ENCODE measurements at regions not wholly inside any gene's neighbourhood (a gene's known extent, or its start where the extent isn't known, plus 50 kb on each side); places are given as distances from the start of the nearest gene placed in this dataset.

GRCh38 chr5:8399471-8399870, 530.5 kb downstream of the MTRR start:
- DNase-seq: no peak

GRCh38 chr5:8408258-8408657, 539.3 kb downstream of the MTRR start:
- DNase-seq: no peak

- no peak for DNase-seq
Measured at GRCh38 chr5:8410618-8411017, 541.7 kb downstream of the MTRR start.

- no peak for DNase-seq
Measured at GRCh38 chr5:8413975-8414374, 545.0 kb downstream of the MTRR start.

GRCh38 chr5:8417316-8418048, 548.5 kb downstream of the MTRR start:
- no peak for DNase-seq

DNA sequence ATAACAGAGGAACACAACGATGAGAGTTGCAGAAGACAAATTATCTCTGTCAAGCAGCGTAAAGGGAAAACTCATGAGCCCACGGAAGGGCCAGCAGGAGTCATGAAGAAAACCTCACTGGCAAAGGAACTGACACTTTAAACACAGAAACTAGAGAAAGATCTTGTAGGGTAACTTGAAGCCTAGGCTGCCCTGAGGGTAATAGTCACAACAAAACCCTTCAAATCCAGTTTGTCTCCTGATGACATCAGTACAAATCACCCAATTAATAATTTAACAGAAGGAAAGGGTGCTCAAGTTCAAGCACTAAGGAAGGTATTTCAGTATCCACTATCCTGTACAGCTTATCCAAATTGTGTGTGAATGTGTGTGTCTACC, 549.1 kb downstream of the MTRR start:
- no peak for DNase-seq

DNA sequence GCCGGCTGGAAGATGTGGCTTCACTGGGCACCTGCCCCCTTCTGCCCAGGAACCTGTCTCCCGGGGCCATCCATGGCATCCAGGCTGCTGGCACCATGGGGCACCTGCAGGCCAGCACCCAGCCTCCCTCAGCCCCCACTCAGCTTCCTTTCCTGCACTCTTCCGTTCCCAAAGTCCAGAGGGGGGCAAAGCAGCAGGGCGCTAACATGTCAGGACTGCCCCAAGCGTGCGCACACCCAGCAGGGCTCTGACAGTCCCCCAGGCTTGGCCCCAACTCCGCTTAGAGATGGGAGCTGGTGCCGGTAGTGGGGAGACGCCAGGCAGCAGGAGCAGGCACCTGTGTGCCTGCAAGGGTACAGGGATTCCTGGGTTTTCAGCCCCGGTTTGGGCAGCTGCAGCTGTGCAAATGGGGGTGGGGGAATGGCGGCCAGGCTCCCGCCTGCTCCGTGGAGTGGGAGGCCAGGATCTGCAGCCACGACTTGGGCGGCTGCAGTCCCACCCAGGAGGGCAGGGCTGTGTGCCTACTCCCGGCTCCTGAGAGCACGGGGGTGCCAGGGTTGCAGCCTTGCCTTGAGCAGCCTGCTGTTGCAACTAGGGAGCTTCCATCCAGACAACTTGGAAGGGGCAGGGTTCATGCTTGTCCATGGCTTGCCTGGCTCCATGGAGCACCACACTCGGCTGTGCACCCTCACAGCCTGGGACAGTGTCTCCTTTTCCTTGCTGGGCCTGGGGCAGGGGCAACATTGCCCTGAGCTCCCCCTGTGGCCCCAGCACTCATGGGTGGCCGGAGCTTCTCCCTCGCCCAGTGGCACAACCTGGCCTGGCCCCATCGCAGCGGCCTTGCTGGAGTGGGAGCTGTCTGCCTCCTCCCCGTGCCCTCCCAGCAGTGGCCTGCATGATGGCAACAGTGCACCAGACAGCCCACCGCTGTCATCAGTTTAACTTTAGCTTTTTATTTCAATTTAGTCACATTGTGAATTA, 561.1 kb downstream of the MTRR start:
- no peak for DNase-seq

DNA sequence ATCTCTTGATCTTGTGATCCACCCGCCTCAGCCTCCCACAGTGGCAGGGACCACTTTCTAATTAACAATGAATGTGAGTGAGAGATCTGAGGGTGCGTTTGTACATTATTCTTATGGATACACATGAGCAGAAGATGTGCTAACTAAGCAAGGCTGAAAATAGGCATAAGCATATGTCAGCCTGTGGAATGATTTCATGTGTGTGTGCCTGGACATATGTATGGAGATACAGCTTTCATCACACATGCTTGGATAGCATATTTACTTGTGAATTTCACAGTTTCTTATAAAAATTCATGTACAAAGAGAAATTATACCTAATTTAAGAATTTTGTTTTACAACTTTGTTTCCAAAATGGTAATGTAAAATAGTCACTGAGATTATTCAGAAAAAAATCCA, 565.6 kb downstream of the MTRR start:
- DNase-seq: no peak

GRCh38 chr5:8436924-8437323, 568.0 kb downstream of the MTRR start:
- no peak for DNase-seq

DNA sequence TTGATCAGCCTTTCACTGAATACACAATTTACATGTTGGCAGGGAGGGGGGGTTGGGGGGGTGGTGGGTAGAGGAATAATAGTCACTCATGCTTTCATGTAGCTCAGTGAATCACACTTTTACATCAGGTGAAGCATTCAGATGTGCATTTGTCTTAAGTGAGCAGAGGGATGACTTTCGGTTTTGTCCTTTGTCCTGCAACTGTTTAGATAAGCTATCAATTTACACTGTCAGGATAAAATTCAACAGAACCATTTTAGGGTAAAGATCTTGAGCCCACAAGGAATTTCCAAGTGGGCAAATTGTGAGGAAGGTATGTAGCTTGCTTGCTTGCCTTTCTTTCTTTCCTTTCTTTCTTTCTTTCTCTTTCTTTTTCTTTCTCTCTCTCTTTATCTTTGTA, 576.2 kb downstream of the MTRR start:
- DNase-seq: no peak

DNA sequence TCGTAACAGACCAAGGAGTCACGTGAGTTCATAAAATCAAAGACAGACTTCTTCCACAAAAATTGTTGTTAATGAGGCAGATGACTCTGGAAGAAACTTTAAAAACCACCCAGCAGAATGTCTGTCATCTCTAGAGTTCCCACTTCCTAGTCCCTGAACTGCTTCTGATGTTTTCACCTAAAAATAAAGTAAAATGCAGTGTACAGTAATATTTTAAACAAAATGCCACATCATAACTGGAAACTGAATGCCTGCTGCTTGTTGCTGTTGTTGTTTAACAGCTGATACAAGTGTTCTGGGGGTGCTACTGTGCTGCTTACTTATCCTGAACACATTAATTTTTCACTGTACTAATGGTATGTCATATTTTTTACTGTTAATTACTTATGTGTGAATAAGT, 577.2 kb downstream of the MTRR start:
- DNase-seq: no peak

GRCh38 chr5:8456846-8457186, 587.9 kb downstream of the MTRR start:
- DNase-seq: no peak

- DNase-seq: peak; percentile 75
Measured at GRCh38 chr5:8457187-8458037, 588.5 kb downstream of the MTRR start.

- no peak for DNase-seq
Measured at GRCh38 chr5:8458038-8458383, 589.1 kb downstream of the MTRR start.

- no peak for DNase-seq
Measured at GRCh38 chr5:8461543-8461942, 592.6 kb downstream of the MTRR start.

GRCh38 chr5:8462565-8462964, 593.6 kb downstream of the MTRR start:
- no peak for DNase-seq

DNA sequence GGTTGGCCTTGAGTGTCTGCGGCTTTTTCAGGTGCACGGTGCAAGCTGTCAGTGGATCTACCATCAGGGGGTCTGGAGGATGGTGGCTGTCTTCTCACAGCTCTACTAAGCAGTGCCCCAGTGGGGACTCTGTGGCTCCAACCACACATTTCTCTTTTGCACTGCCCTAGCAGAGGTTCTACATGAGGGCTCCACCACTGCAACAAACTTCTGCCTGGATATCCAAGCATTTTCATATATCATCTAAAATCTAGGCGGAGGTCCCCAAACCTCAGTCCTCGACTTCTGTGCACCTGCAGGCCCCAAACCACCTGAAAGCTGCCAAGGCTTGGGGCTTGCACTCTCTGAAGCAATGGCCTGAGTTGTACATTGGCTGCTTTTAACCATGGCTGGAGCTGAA, 601.5 kb downstream of the MTRR start:
- no peak for DNase-seq

DNA sequence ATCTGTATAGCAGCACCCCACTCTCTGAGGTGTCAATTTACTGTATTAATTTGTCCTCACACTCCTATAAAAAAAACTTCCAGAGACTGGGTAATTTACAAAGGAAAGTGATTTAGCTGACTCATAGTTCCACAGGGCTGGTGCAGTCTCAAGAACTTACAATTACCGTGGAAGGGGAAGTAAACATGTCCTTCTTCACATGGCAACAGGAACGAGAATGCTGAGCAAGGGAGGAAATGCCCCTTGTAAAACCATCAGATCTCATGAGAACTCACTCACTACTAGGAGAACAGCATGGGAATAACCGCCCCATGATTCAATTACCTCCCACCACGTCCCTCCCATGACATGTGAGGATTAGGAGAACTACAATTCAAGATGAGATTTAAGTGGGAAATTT, 602.6 kb downstream of the MTRR start:
- no peak for DNase-seq

DNA sequence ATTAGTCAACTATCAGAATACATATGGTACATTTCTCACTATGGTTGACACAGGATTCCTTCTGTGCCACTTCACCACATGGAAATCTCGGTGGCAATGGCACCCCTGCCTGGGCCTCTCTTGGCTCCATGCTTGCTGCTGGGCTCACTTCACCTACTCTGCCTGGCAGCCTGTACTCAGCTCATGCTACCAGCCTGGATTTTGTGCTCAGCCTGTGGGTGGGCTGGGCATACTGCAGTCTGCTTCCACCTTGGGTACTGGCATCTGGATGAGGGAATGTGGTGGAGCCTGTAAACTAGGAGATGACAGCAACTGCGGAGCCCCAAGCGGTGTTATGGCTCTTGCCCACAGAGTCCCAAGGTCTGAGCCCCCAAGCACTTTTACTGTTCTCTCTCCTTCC, 604.1 kb downstream of the MTRR start:
- no peak for DNase-seq

DNA sequence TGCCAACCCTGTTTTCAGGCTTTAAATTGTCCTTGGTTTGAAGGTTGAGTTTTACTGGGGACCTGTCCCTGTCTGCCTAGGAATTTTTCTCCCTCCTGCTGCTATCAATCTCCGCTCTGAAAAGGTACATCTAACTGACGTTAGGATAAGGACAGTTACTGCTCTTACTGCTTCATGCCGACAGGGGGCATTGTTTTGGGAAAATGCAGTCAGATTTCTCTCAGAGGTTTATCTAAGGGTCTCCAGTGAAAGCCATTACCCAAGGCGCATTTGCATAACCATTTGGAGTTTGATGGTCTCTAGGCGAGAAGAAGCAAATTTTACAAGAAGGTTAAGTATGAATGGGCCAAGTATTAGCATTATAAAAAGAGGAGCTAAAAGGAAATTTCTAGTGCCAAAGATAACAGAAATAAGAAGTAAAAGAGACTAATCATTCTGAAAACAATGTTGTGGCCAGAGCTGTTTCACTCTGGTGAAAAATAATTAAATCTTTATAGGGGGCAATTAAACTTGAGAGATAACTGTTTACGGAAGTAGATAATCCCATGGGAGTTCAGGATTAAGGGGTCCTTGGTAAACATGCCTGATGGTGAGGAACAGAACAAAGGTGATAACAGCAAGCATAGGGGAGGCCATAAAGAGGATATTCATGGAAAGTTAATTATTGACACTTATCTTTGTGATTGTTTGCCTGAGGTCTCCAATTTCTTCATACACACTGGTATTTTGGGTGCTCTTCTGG, 605.0 kb downstream of the MTRR start:
- no peak for DNase-seq

DNA sequence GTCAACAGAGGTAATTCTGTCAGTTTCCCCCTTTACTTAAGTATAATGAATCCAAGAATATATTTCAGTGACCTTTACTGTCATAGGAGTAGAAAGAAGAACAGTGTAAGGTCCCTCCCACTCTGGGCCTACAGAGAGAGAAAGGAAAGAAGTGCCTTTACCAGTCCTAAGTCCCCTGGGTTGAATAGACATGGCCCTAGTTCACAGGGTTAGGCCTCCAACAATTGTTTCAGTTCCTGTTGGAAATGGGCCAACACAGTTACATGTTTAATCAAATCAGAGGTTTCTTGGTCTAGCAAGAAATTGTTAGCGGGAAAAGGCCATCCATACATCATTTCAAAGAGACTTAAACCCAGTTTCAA, 605.6 kb downstream of the MTRR start:
- no peak for DNase-seq

DNA sequence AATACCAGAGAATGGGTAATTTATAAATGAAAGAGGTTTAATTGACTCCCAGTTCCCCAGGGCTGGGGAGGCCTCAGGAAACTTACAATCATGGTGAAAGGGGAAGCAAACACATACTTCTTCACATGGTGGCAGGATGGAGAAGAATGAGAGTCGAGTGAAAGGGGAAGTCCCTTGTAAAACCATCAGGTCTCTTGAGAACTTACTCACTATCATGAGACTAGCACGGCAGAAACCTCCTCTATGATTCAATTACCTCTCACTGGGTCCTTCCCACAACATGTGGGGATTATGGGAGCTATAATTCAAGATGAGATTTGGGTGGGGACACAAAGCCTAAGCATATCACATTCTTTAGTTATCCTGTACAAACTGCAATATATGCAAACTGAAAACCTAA, 609.4 kb downstream of the MTRR start:
- DNase-seq: no peak

GRCh38 chr5:8481007-8481406, 612.1 kb downstream of the MTRR start:
- DNase-seq: no peak

Data from NCI-H1436 treated with DMSO at 0.1 percent for 48 hours (cell line).